ENCODE measurements at regions not wholly inside any gene's neighbourhood (a gene's known extent, or its start where the extent isn't known, plus 50 kb on each side); places are given as distances from the start of the nearest gene placed in this dataset.

GRCh38 chr9:91141407-91141965, 220.2 kb downstream of the AUH start:
- TF ChIP-seq CTCF (IDR thresholded peaks at IDR 0.05): no peak
- no peak for TF ChIP-seq ZFX (IDR thresholded peaks at IDR 0.05; ENCODE audit: borderline replicate concordance)

Data from 22Rv1 (cell line).